Ovary (tissue), 3 donors: ENCODE measurements at regions not wholly inside any gene's neighbourhood (a gene's known extent, or its start where the extent isn't known, plus 50 kb on each side); places are given as distances from the start of the nearest gene placed in this dataset.

Experiments used
- EP300 ChIP-seq: sonication (generic); formaldehyde crosslinking; IDR thresholded peaks from one replicate; pipeline ENCODE4 v1.6.1; 2017; ENCODE audit warnings: antibody characterized with exemption
- POLR2A ChIP-seq: fragments of 450-650 bp; IDR thresholded peaks from one replicate; pipeline ENCODE4 v1.6.1; 2017; ENCODE audit warnings: antibody characterized with exemption, mild to moderate bottlenecking, moderate library complexity
- TF ChIP-seq, protein P1 (sequence below), 3 donors: fragments of 450-650 bp in 2 of 3; fragments of 200-600 bp in 1 of 3; IDR thresholded peaks; one replicate each; pipeline versions ENCODE4 v1.5.1 to v1.8.0; 2016 to 2022; ENCODE audit warnings: antibody characterized with exemption in 3 of 3, mild to moderate bottlenecking in 1 of 3
- donor health status: DM: no; HTN: no; CAD: no.

DNA sequence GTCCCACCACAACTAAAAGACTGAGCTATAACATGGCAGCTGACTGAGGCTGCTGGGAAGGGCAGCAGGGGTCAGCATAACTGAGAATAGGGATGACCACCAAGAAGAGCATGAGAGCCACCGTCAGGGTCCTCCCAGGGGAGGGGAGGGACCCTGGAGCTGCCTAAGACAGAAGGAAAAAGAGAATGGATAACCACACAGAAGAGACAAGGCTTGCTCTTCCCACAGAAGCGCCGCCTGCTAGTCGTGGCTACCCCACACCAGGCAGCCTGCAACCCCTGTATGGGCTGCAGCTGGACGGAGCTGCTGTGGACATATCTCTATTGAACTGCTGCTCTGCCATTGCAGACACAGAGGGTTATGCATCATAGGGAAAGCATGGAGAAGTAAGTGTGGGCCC lies 132.0 kb upstream of the CHD6 start:
- TF ChIP-seq POLR2A (no peak), EP300 (no peak)
- TF ChIP-seq, protein P1, sequence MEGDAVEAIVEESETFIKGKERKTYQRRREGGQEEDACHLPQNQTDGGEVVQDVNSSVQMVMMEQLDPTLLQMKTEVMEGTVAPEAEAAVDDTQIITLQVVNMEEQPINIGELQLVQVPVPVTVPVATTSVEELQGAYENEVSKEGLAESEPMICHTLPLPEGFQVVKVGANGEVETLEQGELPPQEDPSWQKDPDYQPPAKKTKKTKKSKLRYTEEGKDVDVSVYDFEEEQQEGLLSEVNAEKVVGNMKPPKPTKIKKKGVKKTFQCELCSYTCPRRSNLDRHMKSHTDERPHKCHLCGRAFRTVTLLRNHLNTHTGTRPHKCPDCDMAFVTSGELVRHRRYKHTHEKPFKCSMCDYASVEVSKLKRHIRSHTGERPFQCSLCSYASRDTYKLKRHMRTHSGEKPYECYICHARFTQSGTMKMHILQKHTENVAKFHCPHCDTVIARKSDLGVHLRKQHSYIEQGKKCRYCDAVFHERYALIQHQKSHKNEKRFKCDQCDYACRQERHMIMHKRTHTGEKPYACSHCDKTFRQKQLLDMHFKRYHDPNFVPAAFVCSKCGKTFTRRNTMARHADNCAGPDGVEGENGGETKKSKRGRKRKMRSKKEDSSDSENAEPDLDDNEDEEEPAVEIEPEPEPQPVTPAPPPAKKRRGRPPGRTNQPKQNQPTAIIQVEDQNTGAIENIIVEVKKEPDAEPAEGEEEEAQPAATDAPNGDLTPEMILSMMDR (IDR thresholded peaks at IDR 0.05) = no peak
